Endothelial cell (in vitro differentiated cells): ENCODE measurements at regions not wholly inside any gene's neighbourhood (a gene's known extent, or its start where the extent isn't known, plus 50 kb on each side); places are given as distances from the start of the nearest gene placed in this dataset.

Experiments used
- DNase-seq: peaks from one replicate; pipeline ENCODE4 v3.0.0; 2021; ENCODE audit warnings: low spot score
- H3K27ac Mint-ChIP-seq: one replicate; pipeline ENCODE4 v1.8.0; 2021; ENCODE audit warnings: mixed read lengths, inconsistent platforms; ENCODE audit not compliant: unreplicated experiment
- H3K27me3 Mint-ChIP-seq: one replicate; pipeline ENCODE4 v1.8.0; 2021; ENCODE audit warnings: mild to moderate bottlenecking, moderate library complexity, mixed read lengths, inconsistent platforms; ENCODE audit not compliant: unreplicated experiment
- H3K36me3 Mint-ChIP-seq: one replicate; pipeline ENCODE4 v1.8.0; 2021; ENCODE audit warnings: mild to moderate bottlenecking, low read depth, mixed read lengths, inconsistent platforms; ENCODE audit not compliant: unreplicated experiment
- H3K4me1 Mint-ChIP-seq: one replicate; pipeline ENCODE4 v1.8.0; 2021; ENCODE audit warnings: mild to moderate bottlenecking, mixed read lengths, inconsistent platforms; ENCODE audit not compliant: unreplicated experiment
- H3K4me3 Mint-ChIP-seq: one replicate; pipeline ENCODE4 v1.8.0; 2021; ENCODE audit warnings: mild to moderate bottlenecking, mixed read lengths, inconsistent platforms; ENCODE audit not compliant: unreplicated experiment
- H3K9me3 Mint-ChIP-seq: one replicate; pipeline ENCODE4 v1.8.0; 2021; ENCODE audit warnings: mixed read lengths, inconsistent platforms; ENCODE audit not compliant: unreplicated experiment
- CTCF ChIP-seq: fragments of 200-600 bp; sonication (generic); IDR thresholded peaks from one replicate; pipeline ENCODE4 v1.5.0; 2021; ENCODE audit warnings: antibody characterized with exemption; ENCODE audit not compliant: unreplicated experiment

GRCh38 chr13:82625717-82626116, 1256.6 kb downstream of the SLITRK1 start:
- H3K4me1 Mint-ChIP-seq, result no peaks in the 10 kb centered on the region
- H3K27ac Mint-ChIP-seq, result no peak overlapping the region
- no peaks in the 10 kb centered on the region for H3K27me3 Mint-ChIP-seq
- no peak for TF ChIP-seq CTCF
- no peaks in the 10 kb centered on the region for H3K9me3 Mint-ChIP-seq
- no peaks in the 10 kb centered on the region for H3K36me3 Mint-ChIP-seq
- H3K4me3 Mint-ChIP-seq, result no peak overlapping the region
- DNase-seq, result no peak

DNA sequence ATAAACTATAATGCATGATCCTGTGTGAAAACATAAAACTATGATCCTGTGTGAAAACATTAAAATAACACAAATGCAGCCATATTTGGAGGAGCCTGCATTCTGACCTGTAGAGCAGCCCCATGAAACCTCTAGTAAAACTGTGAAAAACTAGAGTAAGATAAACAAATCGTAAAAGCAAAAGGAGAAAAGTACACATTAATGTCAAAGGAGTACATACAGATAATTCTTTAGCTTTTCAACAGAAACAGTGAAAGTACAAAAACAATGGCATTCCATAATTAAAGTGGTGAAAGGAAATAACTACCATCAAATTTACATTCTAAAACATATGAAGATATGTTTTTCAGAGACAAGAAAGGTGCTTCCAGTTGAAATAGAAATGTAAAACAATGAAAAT, 1267.2 kb downstream of the SLITRK1 start:
- Mint-ChIP-seq H3K4me3 (no peak overlapping the region), H3K27ac (no peak overlapping the region), H3K4me1 (no peaks in the 10 kb centered on the region), H3K27me3 (no peaks in the 10 kb centered on the region), H3K36me3 (no peaks in the 10 kb centered on the region), H3K9me3 (no peaks in the 10 kb centered on the region)
- TF ChIP-seq CTCF, result no peak
- DNase-seq, result no peak

GRCh38 chr13:82614086-82614485, 1268.2 kb downstream of the SLITRK1 start:
- no peaks in the 10 kb centered on the region for H3K4me1 Mint-ChIP-seq
- no peak for TF ChIP-seq CTCF

DNA sequence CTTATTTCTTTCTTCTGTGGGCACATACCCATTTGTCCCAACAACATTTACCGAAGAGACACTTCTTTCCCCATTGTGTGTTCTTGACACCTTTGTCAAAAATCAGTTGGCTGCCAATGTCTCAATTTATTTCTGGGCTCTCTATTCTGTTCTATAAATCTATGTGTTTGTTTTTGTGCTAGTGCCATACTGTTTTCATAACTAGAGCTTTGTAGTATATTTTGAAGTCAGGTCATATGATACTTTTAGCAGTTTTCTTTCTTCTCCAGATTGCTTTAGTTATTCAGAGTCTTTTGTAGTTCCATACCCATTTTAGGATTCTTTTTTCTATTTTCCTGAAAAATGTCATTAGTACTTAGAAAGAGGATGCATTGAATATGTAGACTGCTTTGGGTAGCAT, 1276.3 kb downstream of the SLITRK1 start:
- H3K4me1 Mint-ChIP-seq, result no peaks in the 10 kb centered on the region
- no peak overlapping the region for H3K4me3 Mint-ChIP-seq
- no peak overlapping the region for H3K27ac Mint-ChIP-seq
- no peak for TF ChIP-seq CTCF
- H3K9me3 Mint-ChIP-seq, result peaks cover 4% of the 10 kb centered on the region
- DNase-seq, result no peak
- peaks cover 3% of the 10 kb centered on the region for H3K27me3 Mint-ChIP-seq
- H3K36me3 Mint-ChIP-seq, result no peaks in the 10 kb centered on the region

More at GRCh38 chr13:82614086-82614485, 1268.2 kb downstream of the SLITRK1 start:
- Mint-ChIP-seq H3K36me3 (no peaks in the 10 kb centered on the region), H3K9me3 (no peaks in the 10 kb centered on the region), H3K27ac (no peak overlapping the region), H3K27me3 (no peaks in the 10 kb centered on the region), H3K4me3 (no peak overlapping the region)
- no peak for DNase-seq

DNA sequence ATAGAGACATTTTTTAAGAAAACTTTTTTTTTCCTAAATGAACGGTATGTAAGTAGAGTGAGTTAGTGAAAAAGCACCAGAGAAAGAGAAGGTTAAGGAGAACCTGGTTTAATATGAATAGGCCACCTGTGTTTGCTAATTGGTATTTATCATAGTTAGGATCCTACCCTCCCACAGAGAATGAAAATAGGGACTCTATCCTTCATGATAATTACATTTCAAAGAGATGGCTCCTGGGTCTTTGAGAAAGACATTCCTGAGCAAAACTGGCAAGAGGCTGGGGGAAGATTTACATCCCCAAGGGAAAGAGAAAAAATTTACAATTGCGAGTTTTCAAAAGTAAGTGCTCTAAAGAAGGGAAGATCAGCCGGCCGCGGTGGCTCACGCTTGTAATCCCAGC, 1284.5 kb downstream of the SLITRK1 start:
- Mint-ChIP-seq H3K27ac (no peak overlapping the region), H3K27me3 (peaks cover under 1% of the 10 kb centered on the region), H3K9me3 (no peaks in the 10 kb centered on the region), H3K4me3 (no peak overlapping the region), H3K4me1 (no peaks in the 10 kb centered on the region), H3K36me3 (no peaks in the 10 kb centered on the region)
- TF ChIP-seq CTCF, result no peak
- DNase-seq, result no peak
